GM21515 (cell line): ENCODE measurements at regions not wholly inside any gene's neighbourhood (a gene's known extent, or its start where the extent isn't known, plus 50 kb on each side); places are given as distances from the start of the nearest gene placed in this dataset.

Experiments
- ATAC-seq: cut with Tn5 transposase; IDR thresholded peaks from one replicate; pipeline ENCODE4 v1.9.1; 2021; ENCODE audit not compliant: unreplicated experiment

DNA sequence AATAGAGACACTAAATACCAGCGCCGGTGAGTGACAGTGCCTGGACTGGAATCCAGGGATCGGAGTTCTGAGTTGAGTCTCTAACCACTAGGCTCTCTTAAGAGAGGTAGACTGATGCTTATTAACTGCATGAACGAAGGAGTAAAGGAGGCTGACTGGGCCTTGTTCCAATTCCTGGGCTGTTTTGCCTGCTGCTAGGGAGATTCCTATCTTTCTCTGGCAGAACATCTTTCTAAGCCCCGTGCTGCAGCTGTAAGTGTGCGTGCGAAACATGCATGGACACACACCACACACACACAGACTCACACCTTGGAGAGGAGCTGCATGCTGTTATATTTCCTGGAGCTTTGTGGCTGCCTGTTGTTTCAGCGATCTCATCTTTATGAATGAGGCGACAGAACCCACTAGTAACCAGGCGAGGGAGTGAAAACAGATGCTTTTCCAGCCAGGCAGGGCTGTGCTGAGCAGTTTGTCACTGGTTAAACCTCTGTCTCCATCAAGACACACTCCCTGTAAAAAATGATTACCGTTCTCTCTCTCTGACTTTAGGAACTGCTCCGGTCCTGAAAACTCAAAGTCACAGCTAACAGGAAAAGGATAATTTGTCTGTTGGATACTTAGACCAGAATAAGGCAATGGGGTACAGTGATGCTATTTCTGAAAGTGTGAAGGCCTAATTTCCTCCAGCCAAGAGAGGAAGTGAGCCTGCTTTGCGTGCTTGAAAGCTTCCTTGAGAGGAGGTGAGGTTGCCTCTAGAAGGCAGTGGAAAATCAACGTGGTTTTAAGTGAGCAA lies 157.4 kb upstream of the ZNF217 start:
- peak; percentile 73 for ATAC-seq

DNA sequence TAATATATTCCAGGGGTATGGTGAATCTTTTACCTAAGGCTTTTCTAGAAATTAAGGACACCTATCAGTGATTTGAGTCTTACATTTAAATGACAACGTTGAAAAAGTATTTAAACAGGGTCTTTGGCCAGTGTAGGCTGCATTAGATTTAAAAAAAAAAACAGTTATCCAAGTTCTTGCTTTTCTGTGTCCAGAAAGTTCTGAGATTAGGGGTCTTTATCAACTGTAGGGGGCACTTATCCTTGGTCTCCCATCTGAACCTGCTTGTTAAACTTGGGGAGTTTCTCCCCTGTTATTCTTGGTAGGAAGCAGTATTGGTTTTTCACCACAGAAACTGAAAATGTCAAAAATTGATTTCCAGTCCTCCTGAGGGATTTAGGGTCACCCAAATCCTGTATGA lies 155.9 kb upstream of the ZNF217 start:
- ATAC-seq, result no peak

DNA sequence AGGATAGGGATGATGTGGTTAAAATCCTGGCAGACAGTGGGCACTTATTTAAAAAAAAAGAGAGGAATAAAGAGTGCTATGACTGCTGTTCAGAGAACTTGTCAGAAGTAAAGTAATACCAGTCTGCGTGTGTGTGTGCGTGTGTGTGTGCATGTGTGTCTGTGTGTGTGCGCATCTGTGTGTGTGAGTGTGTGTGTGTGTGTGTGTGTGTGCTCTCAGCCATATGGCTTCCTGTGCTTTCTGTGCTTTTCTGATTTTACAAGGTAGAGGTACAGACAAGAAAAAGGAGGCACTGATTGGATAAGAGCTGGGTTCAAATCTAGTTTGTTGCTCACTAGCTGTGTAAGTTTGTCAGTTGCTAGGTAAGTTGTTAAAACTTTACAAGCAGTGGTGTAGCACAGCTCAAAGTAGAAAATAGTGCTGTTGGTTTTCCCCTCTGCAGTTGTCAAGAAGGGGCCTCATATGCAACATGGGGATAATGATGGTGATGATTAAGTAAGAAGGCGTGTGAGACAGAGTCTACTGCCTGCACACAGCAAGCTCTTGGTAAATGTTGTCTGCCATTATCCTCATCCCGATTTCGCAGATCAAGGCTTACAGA lies 155.3 kb upstream of the ZNF217 start:
- ATAC-seq, result no peak

DNA sequence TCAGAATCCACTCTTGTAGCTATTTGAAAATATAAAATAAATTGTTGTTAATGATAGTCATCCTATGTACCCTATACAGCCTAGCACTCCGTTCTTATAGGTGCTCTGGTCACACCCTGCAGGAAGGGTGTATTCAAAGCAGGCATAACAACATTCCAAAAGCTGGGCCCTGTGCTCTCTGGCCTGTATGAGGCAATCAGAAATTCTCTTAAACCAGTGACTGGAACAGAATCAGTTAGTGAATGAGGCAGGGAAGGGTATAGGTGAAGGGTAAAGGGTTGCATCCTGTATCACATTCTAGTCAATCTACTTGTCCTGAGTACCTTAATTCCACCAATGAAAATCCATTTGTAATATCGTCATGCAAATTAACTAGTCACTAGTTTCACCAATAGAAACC lies 154.5 kb upstream of the ZNF217 start:
- ATAC-seq, result no peak

DNA sequence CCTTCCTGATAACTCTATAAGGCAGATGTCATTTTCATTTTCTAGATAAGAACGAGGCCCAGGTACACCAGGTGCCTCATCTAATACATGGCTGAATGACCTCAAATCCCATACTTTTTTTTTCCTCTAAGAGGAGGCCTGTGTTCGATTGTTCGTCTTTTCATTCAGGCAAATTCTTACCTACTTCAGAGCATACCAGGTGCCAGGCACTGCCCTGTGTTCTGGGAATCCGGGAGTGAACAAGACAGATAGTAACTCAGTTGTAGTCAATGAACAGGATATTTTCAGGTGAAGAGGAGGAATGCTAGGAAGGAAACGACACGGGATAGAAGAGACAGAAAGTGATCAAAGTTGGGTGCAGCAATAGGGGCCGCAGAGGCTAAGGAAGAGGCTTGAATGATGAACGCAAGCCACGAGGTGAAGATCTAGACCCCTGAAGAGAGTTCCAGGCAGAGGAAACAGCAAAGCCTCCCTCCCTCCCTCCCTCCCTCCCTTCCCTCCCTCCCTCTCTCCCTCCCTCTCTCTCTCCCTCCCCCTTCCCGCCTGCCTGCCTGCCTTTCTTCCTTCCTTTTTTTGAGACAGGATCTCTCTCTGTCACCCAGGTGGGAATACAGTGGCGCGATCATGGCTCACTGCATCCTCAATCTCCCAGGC lies 150.1 kb upstream of the ZNF217 start:
- no peak for ATAC-seq

DNA sequence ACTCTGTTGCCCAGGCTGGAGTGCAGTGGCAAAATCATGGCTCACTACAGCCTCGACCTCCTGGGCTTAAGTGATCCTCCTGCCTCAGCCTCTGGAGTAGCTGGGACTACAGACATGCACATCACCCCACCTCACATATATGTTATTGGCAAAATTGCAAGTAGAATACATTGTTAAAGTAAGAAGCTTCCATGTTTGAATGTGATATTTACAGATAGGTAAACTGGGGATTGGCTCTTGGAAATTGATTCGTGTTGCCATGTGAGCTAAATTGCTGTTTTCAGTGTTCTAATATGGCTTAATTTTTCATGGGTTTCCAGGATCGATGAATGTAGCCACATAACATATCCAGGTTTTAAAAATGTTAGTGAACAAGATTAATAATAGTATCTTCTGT lies 149.0 kb upstream of the ZNF217 start:
- no peak for ATAC-seq

DNA sequence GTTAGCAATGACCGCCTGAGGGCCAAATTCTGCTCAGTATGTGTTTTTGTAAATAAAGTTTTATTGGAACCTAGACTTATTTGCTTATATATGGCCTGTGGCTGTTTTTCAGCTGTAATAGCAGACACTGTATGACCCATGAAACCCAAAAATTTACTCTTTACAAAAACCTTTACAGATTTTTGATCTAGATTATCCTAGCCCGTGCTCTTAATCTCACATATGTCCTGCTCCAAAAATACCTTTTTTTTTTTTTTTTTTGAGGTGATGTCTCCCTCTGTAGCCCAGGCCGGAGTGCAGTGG lies 148.0 kb upstream of the ZNF217 start:
- no peak for ATAC-seq

DNA sequence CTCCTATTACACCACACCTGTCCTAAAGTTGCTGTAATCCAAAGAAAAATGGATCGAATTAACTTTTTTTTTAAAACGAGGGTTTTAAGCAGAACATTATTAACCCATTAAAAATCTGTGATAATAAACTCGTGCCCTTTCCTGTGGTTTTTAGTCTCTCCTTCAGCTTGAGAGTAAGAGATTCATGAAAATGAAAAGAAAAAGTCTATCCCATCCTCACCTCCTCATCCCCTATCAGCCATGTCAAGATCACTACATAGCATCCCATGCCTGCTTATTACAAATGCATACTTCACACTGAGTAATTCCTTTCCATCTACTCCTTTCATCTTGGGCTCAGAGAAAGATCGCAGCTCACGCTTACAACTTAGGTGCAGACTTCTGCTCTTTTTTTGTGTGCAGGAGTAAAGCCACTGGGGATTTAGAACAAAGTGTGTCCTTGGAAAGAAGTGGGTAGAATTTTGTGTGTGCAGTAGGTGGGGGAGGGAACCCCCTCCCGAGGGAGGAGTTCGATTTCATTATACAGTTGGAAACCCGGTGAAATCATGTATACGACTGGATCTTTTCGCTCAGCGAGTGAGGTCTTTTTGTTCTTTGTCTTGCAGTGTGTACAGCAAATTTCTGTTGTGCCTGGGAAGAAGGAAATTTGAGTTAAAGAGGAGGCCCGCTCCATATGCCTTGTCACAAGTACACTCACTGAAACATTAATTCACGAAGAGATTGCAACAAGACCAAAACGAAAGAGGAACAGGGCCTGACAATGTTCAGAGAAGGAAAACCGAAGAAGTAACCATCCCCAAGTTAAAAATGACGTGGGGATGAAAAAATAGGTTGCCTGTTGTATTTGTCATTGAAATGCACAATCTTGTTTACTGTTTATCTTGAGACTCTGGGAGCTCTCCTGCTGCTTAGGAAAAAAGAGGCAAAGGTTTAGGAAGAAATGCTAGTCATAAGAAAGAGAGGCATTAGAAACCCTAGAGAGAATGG lies 146.5 kb upstream of the ZNF217 start:
- ATAC-seq, result no peak

DNA sequence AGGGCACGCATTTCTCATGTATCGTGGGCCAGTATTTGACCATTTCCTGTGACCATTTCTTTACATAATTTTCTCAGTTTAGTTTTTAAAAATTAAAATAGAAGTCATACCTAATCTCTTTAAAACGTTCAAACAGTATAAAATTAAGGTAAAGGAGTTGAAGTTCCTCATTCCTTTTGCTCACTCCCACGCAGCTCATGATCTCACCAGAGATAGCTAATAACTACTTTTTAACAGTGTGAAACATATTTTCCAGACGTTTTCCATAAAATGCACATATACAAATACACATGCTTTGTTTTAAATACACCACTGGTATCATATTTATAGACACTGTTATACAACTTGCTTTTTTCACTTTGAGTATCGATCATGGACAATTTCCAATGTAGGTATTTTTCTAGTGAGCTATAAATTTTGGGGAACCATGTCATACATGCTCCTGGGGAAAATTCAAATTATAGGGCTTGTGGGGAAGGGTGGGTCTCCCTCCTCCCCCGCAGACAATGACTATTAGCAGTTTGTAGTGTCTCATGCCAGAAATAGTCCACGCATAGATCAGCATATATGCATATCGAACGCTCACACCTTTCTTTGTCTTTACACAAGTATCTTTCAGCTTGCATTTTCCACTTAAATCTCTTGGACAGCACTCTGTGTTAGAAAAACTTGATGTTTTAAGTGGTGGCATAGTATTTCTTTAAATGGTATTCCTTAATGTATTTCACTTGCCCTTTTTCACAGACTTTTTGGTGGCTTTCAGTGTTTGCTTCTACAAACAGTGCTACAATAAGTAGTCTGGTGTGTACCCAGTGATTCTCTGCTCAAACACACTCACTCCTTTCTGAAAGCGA lies 145.5 kb upstream of the ZNF217 start:
- ATAC-seq, result no peak

DNA sequence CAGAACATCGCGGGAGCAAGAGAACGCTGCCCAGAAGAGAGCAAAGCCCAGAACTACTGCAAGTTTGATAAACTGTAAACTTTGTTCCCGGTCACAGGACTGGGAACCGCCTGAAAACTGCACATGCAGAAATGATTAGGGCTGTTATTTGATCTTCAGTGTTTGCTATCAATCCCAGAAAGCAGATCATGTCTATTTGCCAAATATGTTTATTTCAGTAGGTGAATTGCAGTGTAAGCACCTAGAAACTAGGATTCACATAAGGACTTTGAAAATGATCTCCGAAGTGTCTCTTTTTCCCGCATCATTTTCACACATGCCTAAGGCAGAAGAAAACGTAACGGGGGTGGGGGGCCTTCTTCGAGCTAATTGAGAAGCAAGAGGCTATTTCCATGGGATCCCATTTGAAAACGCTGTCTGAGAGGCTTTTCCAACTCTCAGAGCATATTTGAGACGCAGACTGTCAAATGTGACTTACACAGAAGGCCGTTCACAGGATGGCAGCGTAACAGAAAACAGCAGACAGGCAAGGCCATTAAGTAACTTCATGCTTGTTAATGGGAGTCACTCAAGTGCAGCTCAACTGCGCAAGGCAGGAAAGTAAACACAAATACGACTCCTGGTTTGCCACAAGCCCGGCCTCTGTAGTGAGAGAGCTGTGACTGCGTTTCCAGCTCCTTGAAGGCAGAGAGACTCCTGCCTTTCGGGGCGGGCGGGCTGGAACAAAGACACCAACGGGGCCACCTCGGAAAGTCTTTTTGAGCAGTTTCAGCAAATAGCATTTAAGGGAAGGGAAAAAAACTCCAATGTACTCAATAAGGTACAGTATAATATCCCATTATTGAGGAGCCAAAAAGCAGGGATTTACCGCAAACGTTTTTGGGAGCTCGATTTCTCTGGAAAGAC lies 144.7 kb upstream of the ZNF217 start:
- no peak for ATAC-seq

DNA sequence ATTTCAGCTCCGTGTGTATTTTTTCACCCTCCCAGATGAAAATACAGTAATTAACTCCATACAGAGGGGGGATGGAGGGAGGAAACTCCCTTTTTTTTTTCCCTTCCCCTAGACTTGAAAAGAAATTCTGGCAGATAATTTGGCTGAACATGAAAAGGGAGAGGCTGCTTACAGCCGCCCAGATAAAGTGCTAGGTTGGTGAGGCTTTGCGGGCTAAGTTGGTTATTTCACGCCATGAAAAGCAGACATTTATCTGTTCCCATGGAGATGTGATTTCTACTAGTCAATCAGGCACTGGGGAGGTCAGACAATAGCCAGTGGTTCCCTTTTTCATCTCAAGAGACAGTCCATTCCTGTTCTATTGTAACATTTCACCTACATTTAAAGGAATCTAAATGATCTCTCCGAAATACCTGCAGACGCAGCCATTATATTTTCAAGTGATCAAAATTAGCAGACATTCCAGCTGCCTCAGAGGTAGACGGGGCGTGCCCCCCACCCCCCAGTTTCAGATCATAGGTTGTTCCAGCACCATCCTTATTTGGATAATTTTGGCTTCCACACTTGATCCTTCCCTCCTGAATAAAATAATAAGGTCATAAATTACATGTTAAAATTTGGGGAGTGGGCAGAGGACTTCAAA lies 143.9 kb upstream of the ZNF217 start:
- no peak for ATAC-seq

DNA sequence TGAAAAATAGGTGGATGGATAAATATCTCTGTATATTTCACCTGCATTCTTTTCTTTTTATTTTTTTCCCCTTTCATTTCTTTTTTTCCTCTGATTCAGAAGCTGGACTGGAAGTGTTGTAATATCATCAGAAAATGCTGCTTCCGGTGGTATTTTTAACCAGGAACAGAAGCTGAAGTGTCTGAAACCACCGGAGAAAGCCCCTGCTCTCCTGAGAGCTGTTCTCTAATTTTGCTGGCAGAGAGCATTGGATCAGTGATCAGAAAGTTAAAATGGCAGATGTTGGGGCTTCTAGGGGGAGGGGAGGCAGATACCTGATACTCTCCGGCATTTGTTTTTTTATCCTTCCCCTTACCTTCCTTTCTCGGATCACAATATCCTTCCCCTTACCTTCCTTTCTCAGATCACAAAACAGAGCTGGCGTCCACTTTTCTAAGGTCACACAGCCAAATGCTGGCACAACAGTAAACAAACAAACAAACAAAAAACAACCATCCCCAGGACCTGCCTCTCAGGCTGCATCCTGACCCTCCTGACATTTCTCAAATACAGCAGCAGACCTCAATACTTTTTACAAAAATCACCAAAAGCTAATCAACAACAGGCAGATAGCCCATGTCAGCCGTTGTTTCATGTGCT lies 143.2 kb upstream of the ZNF217 start:
- peak; percentile 37 for ATAC-seq

DNA sequence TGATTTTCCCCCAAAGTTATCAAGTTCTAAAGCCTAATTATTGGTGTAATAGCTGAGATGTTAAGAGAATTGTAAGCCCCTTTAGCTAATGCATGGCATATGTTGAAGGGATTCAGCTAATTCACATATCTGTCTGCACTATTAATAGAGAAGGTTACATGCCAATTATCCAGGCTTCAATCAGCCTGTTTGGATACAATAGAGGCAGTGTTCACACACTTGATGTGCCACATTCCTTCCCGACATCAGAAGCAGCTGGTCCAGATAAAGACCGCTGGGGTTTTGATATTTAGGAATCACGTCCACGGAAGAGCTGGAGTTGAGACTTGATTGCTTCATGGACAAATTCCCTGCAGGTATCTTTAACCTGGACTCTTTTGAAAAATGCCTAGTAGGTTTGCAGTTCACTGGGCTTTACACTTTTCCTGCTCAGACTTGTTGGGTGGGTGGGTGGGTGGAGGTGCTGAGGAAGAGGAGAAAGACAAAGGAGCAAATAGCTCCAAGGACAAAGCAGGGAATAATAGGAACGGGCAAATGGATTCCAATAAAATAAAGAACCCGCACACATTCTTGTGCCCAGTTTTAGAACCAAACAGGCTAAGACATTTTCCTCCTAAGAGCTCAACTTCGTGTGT lies 142.6 kb upstream of the ZNF217 start:
- ATAC-seq, result no peak

DNA sequence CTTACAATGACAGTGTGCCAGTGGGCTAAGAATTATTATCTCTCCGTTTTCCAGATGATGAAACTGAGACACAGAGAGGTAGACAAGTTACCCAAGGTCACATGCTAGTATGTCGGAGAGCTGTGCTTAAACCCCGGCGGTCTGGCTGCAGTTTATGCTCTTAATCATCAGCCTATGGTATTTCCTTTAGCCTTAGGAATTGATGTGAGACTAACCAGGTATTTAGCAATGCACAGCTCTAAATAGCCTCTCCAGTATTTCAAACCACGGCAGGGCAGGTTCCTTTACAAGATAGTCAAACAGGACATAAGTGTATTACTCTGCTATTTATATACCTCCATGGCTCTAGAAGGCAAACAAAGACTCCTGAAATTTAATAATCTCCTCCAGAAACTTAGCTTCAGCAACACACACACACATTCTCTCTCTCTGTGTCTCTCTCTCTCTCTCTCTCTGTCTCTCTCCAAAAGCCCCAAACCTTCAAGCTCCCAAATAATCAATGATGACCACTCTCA lies 142.0 kb upstream of the ZNF217 start:
- ATAC-seq, result no peak

DNA sequence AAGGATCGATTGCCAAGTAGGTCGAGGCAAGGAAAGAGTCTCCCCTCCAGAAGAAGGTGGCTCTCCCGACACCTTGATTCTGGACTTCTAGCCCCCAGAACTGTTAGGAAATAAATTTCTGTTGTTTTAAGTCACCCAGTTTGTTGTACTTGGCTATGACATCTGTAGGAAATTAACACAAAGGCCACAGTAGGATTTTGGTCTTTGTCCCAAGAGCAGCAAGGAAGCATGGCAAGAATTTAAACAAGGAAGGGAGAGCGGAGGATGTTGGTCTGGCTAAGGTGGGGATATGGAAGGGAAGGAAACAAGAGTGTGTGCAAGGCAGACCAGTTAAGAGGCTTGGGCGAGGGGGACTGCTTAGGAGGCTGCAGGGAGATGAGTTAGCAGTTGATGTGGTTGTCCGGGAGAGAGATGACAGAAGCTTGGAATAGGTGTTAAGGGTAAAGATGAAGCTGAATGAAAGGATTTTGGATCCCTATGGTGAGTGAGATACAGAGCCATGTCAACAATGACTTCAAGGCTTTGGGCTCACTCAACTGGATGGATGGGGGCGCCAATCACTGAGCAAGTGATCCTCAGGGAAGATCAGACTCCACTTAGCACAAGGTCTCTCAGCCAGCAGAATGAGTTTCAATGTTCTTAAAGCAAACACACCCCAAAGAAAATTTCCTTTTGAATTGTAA lies 140.5 kb upstream of the ZNF217 start:
- no peak for ATAC-seq

DNA sequence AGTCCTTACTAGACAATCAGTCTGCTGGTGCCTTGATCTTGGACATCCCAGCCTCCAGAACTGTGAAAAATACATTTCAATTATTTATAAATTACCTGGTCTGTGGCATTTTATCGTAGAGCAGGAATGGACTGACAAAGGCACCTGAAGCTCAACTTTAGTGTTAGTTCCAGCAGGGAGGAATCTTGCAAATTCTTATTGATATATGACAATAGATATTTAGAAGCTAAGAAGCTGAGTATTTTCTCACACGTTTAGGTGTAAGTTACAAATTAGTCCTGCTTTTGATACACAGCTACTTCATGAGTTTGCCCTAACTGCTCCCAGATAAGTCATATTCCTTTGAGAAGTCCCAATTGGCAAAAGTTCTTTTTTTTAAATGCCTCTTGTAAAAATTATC lies 138.0 kb upstream of the ZNF217 start:
- ATAC-seq, result no peak

DNA sequence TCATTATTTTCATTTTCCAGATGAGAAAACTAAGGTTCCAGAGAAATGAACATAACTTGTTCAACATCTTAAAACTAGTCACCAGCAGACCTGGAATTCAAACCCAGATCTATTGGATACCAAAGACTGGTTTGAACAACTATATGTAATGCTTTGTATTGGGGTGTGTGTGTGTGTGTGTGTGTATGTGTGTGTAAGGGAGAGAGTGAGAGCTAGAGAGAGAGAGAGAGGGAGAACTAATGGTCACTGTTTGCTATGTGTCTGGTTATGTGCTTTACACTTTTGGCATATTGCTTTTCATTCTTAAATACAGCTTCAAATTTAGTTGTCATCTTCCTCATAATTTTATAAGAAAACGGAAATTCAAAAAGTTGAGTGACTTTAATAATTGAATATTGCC lies 134.7 kb upstream of the ZNF217 start:
- no peak for ATAC-seq
